ENCODE measurements at regions not wholly inside any gene's neighbourhood (a gene's known extent, or its start where the extent isn't known, plus 50 kb on each side); places are given as distances from the start of the nearest gene placed in this dataset.

DNA sequence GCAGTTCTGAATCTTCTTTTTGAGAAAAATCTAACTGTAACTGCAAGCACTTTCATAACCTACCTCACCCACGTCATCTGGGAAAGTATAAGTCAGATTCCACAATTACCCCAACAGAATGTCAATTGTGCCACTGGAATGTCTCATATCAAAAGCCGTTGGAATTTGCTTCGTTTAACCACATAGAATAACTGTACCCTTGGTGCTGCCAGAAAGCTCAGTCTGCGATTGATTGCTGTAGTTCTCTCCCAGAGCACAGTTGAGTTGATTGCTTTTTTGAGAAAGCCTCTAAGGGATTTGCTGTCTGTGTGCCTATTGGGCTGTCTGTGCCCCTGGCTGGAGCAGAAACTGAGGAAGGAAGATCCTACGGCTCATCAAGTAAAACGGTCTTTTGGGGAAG lies 583.6 kb downstream of the TMEM38B start:
- no peaks in the 10 kb centered on the region for H3K36me3 ChIP-seq (ENCODE audit: low read depth)
- DNase-seq: no peak
- H3K9me3 ChIP-seq: no peaks in the 10 kb centered on the region
- H3K4me1 ChIP-seq (ENCODE audit: low read depth): no peaks in the 10 kb centered on the region
- no peak overlapping the region for H3K4me3 ChIP-seq
- intact Hi-C loops (cut with DNase I, micrococcal nuclease): no loop called here
- no peak for ATAC-seq
- TF ChIP-seq, protein P1, sequence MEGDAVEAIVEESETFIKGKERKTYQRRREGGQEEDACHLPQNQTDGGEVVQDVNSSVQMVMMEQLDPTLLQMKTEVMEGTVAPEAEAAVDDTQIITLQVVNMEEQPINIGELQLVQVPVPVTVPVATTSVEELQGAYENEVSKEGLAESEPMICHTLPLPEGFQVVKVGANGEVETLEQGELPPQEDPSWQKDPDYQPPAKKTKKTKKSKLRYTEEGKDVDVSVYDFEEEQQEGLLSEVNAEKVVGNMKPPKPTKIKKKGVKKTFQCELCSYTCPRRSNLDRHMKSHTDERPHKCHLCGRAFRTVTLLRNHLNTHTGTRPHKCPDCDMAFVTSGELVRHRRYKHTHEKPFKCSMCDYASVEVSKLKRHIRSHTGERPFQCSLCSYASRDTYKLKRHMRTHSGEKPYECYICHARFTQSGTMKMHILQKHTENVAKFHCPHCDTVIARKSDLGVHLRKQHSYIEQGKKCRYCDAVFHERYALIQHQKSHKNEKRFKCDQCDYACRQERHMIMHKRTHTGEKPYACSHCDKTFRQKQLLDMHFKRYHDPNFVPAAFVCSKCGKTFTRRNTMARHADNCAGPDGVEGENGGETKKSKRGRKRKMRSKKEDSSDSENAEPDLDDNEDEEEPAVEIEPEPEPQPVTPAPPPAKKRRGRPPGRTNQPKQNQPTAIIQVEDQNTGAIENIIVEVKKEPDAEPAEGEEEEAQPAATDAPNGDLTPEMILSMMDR (IDR thresholded peaks at IDR 0.05): no peak

DNA sequence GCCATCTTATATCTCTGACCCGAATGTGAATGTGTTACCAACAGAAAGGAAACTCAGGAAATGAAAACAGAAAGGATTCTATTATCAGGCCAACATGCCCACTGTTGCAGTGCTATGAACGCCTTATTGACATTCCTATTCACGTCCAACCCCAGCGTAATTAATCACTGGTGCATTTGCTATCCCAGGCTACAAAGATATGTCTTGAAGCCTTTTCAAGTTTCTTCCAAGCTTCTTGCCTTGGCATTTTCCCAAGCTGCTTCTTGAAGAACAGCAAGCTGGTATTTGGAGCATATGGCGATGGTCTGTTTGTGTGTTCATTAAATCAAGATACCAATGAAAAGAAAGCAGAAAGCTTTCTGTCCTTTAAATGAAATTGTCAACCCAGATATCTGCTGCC lies 579.2 kb upstream of the ZNF462 start:
- DNase-seq (no peak), ATAC-seq (no peak)
- no peak overlapping the region for H3K4me3 ChIP-seq
- intact Hi-C loops (cut with DNase I, micrococcal nuclease): no loop called here
- TF ChIP-seq, protein P1 (IDR thresholded peaks at IDR 0.05): no peak
- no peaks in the 10 kb centered on the region for H3K4me1 ChIP-seq (ENCODE audit: low read depth)
- no peaks in the 10 kb centered on the region for H3K9me3 ChIP-seq
- no peaks in the 10 kb centered on the region for H3K36me3 ChIP-seq (ENCODE audit: low read depth)

DNA sequence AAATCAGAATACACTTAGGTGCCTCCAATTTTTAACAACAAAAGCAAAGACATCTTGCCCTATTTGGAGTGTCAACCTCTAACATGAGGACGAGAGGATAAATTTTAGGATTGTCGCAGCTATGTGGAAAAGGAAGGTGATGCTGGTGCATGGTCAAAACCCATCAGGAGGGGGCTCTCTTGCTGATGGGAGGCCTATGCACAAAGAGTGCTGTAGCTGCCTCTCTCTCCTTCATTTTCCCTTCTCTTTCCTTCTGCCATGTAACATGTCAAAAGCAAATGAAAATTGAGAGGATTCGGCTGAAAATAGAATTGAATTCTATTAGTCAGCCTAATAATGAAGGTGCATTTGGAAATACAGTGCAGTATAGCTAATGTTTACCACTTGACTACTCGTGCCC lies 578.7 kb upstream of the ZNF462 start:
- intact Hi-C loops (cut with DNase I, micrococcal nuclease): no loop called here
- TF ChIP-seq, protein P1 (IDR thresholded peaks at IDR 0.05): no peak
- Histone ChIP-seq H3K4me3 (no peak overlapping the region), H3K9me3 (no peaks in the 10 kb centered on the region), H3K36me3 (ENCODE audit: low read depth) (no peaks in the 10 kb centered on the region), H3K4me1 (ENCODE audit: low read depth) (no peaks in the 10 kb centered on the region)
- ATAC-seq (no peak), DNase-seq (no peak)

DNA sequence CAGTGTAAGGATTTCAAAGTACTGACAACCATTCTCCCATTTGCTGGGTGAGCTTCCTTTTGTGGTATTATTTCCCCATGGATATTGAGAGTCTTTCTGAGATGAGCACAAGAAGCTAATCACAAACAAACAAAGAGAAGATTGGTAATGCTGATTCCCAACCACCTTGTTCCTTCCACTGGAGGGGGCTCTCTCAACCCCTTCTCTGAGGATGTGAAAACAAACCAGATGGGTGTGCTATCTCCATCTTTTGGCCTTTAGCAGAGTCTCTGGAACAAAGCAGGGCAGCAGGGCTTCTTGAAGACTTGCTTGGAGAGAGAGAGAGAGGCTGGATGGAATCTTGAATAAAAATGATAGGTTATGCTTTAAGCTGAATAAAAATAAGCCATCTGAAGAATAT lies 576.7 kb upstream of the ZNF462 start:
- intact Hi-C loops (cut with DNase I, micrococcal nuclease): no loop called here
- TF ChIP-seq, protein P1 (IDR thresholded peaks at IDR 0.05): no peak
- ATAC-seq: no peak

DNA sequence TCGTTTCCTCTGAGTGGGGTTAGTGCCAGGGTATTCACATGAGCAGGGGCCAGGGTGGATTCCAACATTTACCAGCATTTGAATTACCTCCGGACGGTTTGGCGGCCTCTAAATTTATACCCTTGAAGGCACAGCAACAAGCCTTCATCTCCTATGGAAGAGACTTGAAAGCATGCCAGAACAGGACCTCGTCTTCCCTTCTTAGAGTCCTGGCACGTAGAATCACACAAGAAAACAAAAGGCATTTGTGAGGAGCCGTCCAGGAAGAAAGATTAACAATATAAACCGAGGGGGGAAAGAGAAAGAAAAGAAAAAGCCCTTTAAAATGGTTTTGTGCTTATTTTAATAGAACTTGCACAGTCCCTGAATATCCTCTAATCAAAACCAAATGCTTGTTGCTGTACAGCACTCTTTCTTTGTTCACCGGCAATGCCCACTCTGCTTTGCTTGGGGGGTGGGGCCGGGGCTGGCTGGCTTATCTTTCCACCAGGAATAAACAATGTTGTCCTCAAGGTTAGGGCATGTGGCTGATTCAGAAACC lies 575.8 kb upstream of the ZNF462 start:
- Histone ChIP-seq H3K9me3 (no peaks in the 10 kb centered on the region), H3K4me1 (ENCODE audit: low read depth) (no peaks in the 10 kb centered on the region), H3K36me3 (ENCODE audit: low read depth) (no peaks in the 10 kb centered on the region), H3K4me3 (no peak overlapping the region)
- intact Hi-C loops (cut with DNase I, micrococcal nuclease): no loop called here
- peak in 1 of 3 donors; percentile 3 for DNase-seq
- TF ChIP-seq, protein P1 (IDR thresholded peaks at IDR 0.05): no peak
- no peak for ATAC-seq

More for the DNA sequence above, 576.7 kb upstream of the ZNF462 start:
- no peak for DNase-seq
- no peaks in the 10 kb centered on the region for H3K9me3 ChIP-seq
- no peak overlapping the region for H3K4me3 ChIP-seq
- H3K4me1 ChIP-seq (ENCODE audit: low read depth): no peaks in the 10 kb centered on the region
- H3K36me3 ChIP-seq (ENCODE audit: low read depth): no peaks in the 10 kb centered on the region

DNA sequence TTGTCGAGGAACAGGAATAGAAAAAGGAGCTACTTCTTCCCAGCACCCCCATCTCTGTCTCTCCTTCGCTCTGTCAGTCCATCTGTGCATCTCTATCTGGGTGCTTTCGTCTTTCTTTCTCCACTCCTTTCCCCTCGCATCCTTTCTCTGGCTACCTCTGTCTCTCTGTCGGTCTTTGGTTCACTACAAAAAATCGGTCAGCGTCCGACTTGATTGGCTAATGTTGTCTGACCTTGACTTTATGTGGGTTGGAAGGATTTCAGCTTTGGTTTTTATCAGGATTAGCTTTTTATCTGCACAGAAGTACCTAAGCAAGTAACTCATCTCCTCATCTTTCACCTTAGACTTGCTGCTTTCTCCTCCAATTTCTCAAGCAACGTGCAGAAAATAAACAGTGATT lies 575.2 kb upstream of the ZNF462 start:
- intact Hi-C loops (cut with DNase I, micrococcal nuclease): no loop called here
- TF ChIP-seq, protein P1 (IDR thresholded peaks at IDR 0.05): no peak
- H3K36me3 ChIP-seq (ENCODE audit: low read depth): no peaks in the 10 kb centered on the region
- ATAC-seq (no peak), DNase-seq (no peak)
- H3K4me1 ChIP-seq (ENCODE audit: low read depth): no peaks in the 10 kb centered on the region
- no peak overlapping the region for H3K4me3 ChIP-seq
- no peaks in the 10 kb centered on the region for H3K9me3 ChIP-seq
